ENCODE measurements at regions not wholly inside any gene's neighbourhood (a gene's known extent, or its start where the extent isn't known, plus 50 kb on each side); places are given as distances from the start of the nearest gene placed in this dataset.

DNA sequence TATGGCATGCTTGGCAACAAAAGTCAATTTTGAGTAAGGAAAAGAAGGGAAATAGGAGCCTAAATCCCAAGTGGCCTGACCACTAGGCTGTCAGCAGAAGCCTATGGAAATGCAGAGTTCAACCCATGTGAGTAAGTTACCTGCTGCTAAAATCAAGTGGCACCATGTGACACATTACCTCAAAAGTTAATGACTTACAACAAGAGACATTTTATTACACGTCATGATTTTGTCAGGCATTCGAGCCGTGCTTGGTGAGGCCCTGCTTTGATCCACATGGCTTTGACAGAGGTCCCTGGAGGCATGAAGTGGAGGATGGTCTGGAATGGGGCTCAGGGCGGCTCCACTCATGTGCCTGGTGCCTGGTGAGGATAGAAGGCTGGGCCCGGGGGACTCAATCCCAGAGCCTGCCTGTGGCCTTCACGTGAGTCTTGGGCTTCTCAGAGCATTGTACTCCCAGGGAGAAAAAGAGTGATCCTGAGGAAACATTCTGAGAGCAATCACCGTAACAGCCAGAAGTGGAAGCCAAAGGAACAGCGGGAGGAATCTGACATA lies 339.1 kb upstream of the B3GAT1 start:
- Histone ChIP-seq H3K9ac (no peak overlapping the region), H3K4me2 (peak overlapping the region; percentile 36; the same call in 1 of the 2 replicates), H3K4me3 (no peak overlapping the region), H3K9me3 (peaks cover 19% of the 10 kb centered on the region), H3K36me3 (no peaks in the 10 kb centered on the region), H4K20me1 (no peaks in the 10 kb centered on the region), H3K4me1 (peaks cover 37% of the 10 kb centered on the region), H3K27me3 (no peaks in the 10 kb centered on the region), H3K27ac (no peak overlapping the region)
- no peak for TF ChIP-seq Cebpa-rat (IDR thresholded peaks at IDR 0.05)

DNA sequence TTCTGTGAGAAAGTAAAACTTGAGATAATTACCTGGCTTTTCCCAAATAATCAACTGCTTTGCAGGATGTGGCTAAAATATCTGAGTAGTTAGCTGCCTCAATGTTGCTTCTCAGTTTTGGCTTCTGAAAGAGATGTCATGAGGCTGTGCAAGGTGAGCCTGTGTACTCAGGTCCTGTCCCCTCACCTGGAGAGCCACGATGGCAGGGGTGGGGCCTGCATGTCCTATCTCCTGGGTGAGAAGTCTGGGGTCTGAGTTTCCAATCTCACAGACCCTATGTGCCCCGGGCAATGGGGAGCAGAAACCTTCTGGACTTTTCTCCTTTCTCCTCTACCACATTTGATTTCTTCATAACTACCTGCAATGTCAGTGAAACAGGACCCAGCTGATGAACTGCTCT lies 338.6 kb upstream of the B3GAT1 start:
- H3K27ac ChIP-seq, result no peak overlapping the region
- H3K4me1 ChIP-seq, result peaks cover 35% of the 10 kb centered on the region
- H4K20me1 ChIP-seq, result no peaks in the 10 kb centered on the region
- peak overlapping the region; percentile 36 for H3K4me2 ChIP-seq
- H3K9me3 ChIP-seq, result peaks cover 19% of the 10 kb centered on the region
- no peak overlapping the region for H3K4me3 ChIP-seq
- H3K9ac ChIP-seq, result no peak overlapping the region
- no peak for TF ChIP-seq Cebpa-rat (IDR thresholded peaks at IDR 0.05)
- no peaks in the 10 kb centered on the region for H3K36me3 ChIP-seq
- H3K27me3 ChIP-seq, result no peaks in the 10 kb centered on the region

DNA sequence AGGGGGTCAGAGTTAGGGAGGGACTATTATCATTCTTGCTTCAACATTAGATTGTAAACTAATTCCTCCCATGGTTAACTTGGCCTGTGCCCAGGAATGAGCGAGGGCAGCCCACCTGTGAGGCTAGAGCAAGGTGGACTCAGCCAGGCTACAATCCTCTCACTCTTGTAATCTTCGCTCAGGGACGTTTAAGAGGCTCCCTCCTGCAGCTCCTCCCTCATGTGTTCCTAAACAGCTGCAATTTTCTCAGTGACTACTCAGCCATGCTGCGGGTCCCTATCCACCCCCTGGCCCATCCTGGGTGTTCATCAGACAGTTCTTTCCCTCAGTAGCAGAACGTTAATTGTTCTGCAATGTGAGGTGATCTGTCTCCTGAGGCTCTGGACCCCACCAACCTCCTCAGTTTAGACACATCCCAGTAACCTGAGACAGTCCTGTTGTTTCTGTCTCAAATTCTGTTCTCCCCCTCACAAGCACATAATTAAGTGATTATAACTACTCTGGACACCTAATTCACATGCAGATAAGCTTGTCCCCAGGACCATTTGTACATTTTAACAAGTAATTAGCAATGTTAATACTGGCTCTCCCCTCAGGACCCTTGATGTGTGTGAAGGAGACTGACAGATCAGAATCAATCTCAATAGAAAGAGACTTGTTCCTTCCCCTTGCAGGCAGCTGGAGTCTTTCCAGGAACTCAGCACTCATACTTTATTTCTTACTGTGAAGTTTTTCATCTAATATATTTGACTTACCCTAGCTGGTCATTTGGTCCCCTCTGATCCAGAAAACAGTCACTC lies 337.2 kb upstream of the B3GAT1 start:
- no peak overlapping the region for H3K4me3 ChIP-seq
- TF ChIP-seq Cebpa-rat (IDR thresholded peaks at IDR 0.05), result no peak
- H3K27me3 ChIP-seq, result no peaks in the 10 kb centered on the region
- H3K4me1 ChIP-seq, result peaks cover 35% of the 10 kb centered on the region
- H3K36me3 ChIP-seq, result no peaks in the 10 kb centered on the region
- no peak overlapping the region for H3K9ac ChIP-seq
- H3K27ac ChIP-seq, result no peak overlapping the region
- H3K9me3 ChIP-seq, result peaks cover 19% of the 10 kb centered on the region
- H3K4me2 ChIP-seq, result peak overlapping the region; percentile 36
- no peaks in the 10 kb centered on the region for H4K20me1 ChIP-seq

DNA sequence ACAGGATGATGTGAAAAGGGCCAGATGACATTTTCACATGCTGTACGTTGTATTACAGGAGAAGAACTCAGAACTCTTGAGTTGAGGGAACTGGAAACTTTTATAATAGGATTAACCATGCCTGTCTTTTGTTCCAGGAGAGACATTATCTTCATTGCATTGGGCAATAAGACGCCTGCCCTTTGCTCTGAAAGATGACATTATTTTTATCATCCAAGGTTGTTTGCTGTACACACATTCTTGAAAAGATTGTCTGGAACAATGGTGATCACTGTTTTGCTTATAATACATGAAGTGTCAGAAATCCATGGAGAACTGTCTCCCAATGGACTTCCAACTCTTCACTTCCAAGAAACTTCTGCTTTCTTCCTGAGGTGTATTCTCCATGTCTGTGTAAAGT lies 334.6 kb upstream of the B3GAT1 start:
- Histone ChIP-seq H3K4me3 (no peak overlapping the region), H3K27me3 (no peaks in the 10 kb centered on the region), H4K20me1 (no peaks in the 10 kb centered on the region), H3K4me1 (peaks cover 48% of the 10 kb centered on the region), H3K36me3 (no peaks in the 10 kb centered on the region), H3K9me3 (peaks cover 19% of the 10 kb centered on the region), H3K4me2 (no peak overlapping the region), H3K27ac (no peak overlapping the region), H3K9ac (no peak overlapping the region)
- no peak for TF ChIP-seq Cebpa-rat (IDR thresholded peaks at IDR 0.05)

DNA sequence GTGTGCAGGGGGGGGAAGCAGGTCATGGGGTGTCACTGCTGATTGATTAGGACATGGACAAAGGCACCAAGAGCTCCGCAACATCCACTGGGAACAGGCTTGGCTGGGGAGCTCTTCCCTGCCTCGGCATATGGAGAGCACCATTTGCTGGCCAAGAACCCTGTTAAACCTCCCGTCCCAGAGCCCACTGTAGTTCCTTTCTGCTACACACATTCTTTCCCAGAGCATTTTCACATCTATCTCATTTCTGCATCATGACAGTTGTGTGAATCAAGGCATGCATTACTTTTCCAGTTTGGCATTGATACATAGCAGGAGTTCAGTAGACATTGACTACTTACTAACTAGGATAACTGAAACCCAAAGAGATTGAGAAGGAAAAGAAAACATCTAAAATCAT lies 333.4 kb upstream of the B3GAT1 start:
- Histone ChIP-seq H3K4me2 (no peak overlapping the region), H3K36me3 (no peaks in the 10 kb centered on the region), H4K20me1 (no peaks in the 10 kb centered on the region), H3K4me1 (peaks cover 53% of the 10 kb centered on the region), H3K9ac (no peak overlapping the region), H3K27ac (no peak overlapping the region), H3K27me3 (no peaks in the 10 kb centered on the region), H3K9me3 (peaks cover 19% of the 10 kb centered on the region), H3K4me3 (no peak overlapping the region)
- no peak for TF ChIP-seq Cebpa-rat (IDR thresholded peaks at IDR 0.05)

DNA sequence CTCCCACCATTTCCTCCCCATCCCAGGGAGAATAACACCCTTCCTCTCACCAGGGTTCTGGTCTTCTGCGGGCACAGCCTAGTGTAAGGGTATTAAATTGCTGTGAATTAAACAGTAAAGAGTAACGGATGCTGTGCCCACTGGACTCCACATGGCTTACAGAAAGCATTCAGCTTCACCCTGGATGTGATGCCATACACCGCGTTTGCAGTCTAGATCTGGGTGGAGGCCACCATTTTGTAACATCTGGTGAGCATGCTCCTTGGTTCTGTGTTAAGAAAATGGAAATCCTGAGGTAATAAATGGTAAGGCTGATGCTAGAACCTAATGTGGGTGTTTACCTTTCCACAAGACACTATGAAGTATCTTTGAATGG lies 331.8 kb upstream of the B3GAT1 start:
- no peaks in the 10 kb centered on the region for H3K27me3 ChIP-seq
- H3K36me3 ChIP-seq, result no peaks in the 10 kb centered on the region
- no peak overlapping the region for H3K9ac ChIP-seq
- no peak overlapping the region for H3K27ac ChIP-seq
- no peak for TF ChIP-seq Cebpa-rat (IDR thresholded peaks at IDR 0.05)
- no peak overlapping the region for H3K4me3 ChIP-seq
- peak overlapping the region; percentile 74 for H3K4me2 ChIP-seq
- peaks cover 44% of the 10 kb centered on the region for H3K4me1 ChIP-seq
- no peaks in the 10 kb centered on the region for H4K20me1 ChIP-seq
- peaks cover 13% of the 10 kb centered on the region for H3K9me3 ChIP-seq

DNA sequence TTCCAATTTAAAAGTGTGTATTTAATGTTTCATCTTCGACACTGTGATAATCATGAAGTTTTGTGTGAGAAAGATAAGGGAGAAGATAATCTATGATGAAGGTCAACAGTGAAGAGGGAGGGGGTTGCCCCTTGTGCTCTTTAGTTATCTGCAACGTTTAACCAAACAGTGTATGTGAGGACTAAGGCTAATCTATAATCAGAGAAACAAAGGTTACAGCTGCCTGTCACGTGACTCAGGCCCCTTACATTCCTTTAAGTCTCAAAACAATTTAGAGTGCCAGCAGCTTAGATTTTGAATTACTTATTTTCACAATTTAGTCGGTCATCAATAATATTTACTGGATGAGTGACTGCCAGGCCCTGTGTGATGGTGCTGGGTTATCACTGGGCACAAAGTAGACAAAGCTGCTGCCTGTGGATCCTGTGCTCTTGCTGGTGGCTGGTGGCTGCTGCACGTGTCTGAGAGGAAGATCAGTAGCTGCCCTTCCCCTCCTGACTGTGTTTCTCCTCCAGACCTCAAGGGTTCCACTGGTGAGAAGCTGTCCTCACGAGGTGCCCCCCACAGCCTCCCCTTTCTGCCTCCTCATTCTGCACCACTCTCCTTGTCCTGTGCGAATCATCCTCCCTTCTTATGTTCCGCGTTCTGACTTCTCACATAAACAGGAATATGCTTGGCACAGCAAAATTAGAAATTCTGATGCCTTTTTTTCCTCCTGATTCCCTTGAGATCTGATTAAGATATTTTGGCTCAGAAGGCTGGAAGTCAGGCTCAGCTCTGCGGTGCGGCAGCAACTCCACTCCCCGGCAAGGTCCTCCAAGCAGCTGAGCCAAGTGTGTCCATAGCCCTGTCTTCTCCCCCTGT lies 331.1 kb upstream of the B3GAT1 start:
- Histone ChIP-seq H3K27ac (no peak overlapping the region), H3K27me3 (no peaks in the 10 kb centered on the region), H3K9ac (no peak overlapping the region), H3K4me3 (no peak overlapping the region), H3K4me2 (peak overlapping the region; percentile 74), H3K36me3 (no peaks in the 10 kb centered on the region), H4K20me1 (no peaks in the 10 kb centered on the region), H3K9me3 (peaks cover 7% of the 10 kb centered on the region), H3K4me1 (peaks cover 43% of the 10 kb centered on the region)
- TF ChIP-seq Cebpa-rat (IDR thresholded peaks at IDR 0.05), result no peak

DNA sequence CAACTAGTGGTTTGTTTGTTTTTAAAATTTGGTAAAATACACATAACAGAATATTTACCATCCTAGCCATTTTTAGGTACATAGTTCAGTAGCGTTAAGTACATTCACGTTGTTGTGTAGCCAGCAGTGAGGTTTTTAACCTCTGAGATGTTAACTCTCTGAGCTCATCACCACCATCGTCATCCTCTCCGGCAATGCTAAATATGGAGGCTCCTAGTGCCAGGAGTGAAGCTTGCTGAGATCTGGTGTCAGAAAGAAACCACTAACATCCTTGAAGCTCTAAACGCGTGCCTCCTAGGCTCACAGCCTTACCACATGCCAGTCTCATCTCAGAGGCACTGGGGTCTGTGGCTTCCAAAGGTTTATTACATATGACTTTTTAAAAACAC lies 330.2 kb upstream of the B3GAT1 start:
- Histone ChIP-seq H3K36me3 (no peaks in the 10 kb centered on the region), H3K4me2 (peak overlapping the region; percentile 74), H3K9ac (no peak overlapping the region), H3K4me3 (no peak overlapping the region), H4K20me1 (no peaks in the 10 kb centered on the region), H3K27me3 (no peaks in the 10 kb centered on the region), H3K9me3 (no peaks in the 10 kb centered on the region), H3K4me1 (peaks cover 43% of the 10 kb centered on the region), H3K27ac (no peak overlapping the region)
- no peak for TF ChIP-seq Cebpa-rat (IDR thresholded peaks at IDR 0.05)

DNA sequence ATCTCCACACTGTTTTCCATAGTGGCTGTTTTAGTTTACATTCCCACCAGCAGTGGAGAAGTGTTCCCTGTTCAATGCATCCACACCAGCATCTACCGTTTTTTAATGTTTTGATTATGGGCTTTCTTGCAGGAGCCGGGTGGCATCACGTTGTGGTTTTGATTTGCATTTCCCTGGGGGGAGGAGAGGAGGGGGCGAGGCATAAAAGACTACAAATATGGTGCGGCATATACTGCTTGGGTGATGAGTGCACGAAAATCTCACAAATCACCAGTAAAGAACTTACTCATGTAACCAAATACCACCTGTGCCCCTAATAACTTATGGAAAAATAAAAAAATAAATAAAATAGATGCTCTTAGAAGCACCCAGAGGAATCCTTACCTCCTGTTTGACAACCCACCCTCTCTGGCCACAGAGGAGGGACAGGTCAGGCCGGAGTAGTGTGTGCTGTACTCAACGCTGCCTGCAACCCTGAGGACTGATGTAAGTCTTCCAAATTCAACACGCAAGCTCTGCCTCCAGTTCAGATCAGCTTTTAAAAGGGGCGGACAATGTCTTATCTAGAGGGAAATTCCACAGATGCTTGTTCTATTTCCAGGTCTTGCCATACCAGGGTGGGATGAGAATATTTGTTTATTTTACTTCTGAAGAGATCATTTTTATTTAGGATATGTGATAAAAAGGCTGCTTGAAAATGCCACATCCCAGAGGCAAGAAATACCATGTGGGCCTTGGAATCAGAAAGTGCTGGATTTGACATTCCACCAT lies 329.6 kb upstream of the B3GAT1 start:
- Histone ChIP-seq H4K20me1 (no peaks in the 10 kb centered on the region), H3K27ac (no peak overlapping the region), H3K4me3 (no peak overlapping the region), H3K27me3 (no peaks in the 10 kb centered on the region), H3K9me3 (no peaks in the 10 kb centered on the region), H3K36me3 (no peaks in the 10 kb centered on the region), H3K4me1 (peaks cover 43% of the 10 kb centered on the region), H3K4me2 (peak overlapping the region; percentile 74), H3K9ac (no peak overlapping the region)
- no peak for TF ChIP-seq Cebpa-rat (IDR thresholded peaks at IDR 0.05)
